ENCODE measurements at regions not wholly inside any gene's neighbourhood (a gene's known extent, or its start where the extent isn't known, plus 50 kb on each side); places are given as distances from the start of the nearest gene placed in this dataset.
"Not testable (repeated sequence)": the region's sequence is repeated elsewhere in the genome, so short reads cannot be mapped to it uniquely, and the experiment has no call there.

DNA sequence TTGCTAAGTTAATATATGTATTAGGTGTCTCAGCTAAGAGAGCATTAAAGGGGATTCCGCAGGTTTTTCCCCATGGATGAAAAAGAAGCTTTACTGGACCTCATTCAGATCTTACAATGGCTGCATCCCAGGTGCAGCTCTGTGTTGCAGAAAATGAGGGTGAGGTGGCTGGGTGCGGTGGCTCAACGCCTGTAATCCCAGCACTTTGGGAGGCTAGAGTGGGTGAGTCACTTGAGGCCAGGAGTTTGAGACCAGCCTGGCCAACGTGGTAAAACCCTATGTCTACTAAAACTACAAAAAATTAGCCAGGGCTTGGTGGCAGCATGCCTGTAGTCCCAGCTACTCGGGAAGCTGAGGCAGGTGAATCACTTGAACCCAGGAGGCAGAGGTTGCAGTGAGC, 58.5 kb upstream of the MORC3 start:
- ChIA-PET CTCF (interaction anchor here (0.6 kb wide), 1 partner anchor 58 kb away, joined by 3 read pairs; no protein-coding TSS in a partner anchor), POLR2A (ENCODE audit: low non-redundant PET) (no interaction called here)
- H3K27me3 ChIP-seq (replicated peaks; ENCODE audit: insufficient read depth, low read depth, low read length, poor library complexity) = no peaks in the 10 kb centered on the region
- H3K9me3 ChIP-seq (ENCODE audit: low read depth, low read length, poor library complexity, severe bottlenecking) = no peaks in the 10 kb centered on the region
- no TSS peak for BruUV-seq (replicated peaks)
- no peaks in the 10 kb centered on the region for H3K36me3 ChIP-seq (ENCODE audit: insufficient read depth, low read length, poor library complexity, severe bottlenecking)
- no peak overlapping the region for H3K27ac ChIP-seq (ENCODE audit: low read depth, low read length, poor library complexity, severe bottlenecking)
- TF ChIP-seq EZH2 (IDR thresholded peaks at IDR 0.05; ENCODE audit: borderline replicate concordance, low read depth, low read length, poor library complexity, severe bottlenecking) = no peak
- TF ChIP-seq, protein P1, sequence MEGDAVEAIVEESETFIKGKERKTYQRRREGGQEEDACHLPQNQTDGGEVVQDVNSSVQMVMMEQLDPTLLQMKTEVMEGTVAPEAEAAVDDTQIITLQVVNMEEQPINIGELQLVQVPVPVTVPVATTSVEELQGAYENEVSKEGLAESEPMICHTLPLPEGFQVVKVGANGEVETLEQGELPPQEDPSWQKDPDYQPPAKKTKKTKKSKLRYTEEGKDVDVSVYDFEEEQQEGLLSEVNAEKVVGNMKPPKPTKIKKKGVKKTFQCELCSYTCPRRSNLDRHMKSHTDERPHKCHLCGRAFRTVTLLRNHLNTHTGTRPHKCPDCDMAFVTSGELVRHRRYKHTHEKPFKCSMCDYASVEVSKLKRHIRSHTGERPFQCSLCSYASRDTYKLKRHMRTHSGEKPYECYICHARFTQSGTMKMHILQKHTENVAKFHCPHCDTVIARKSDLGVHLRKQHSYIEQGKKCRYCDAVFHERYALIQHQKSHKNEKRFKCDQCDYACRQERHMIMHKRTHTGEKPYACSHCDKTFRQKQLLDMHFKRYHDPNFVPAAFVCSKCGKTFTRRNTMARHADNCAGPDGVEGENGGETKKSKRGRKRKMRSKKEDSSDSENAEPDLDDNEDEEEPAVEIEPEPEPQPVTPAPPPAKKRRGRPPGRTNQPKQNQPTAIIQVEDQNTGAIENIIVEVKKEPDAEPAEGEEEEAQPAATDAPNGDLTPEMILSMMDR (conservative IDR thresholded peaks at IDR 0.05; ENCODE audit: low read depth, low read length) = no peak
- intact Hi-C loops (cut with micrococcal nuclease; ENCODE audit: unreplicated experiment) = no loop called here
- DNase-seq (ENCODE audit: low spot score) = no peak
- H3K4me3 ChIP-seq (ENCODE audit: low read depth, low read length, poor library complexity, severe bottlenecking) = no peak overlapping the region
- no peaks in the 10 kb centered on the region for H3K4me1 ChIP-seq (ENCODE audit: insufficient read depth, low read length, poor library complexity, severe bottlenecking)

DNA sequence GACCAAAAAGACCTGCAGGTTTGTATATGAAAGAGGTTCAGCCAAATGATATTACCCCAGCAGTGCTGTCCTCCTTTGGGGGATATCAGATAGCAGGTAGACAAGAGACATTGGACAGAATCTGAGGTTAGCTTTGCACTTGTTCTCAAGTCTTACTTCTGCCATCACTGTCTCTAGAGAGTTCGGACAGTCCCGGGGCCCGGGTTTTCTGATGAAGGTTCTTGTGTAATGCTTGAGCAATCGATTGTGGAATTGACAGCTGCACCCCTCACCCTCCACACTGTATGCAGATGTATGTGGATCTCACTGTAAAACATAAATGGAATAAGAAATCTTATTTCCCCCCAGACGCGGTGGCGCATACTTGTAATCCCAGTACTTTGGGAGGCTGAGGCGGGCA, 56.2 kb upstream of the MORC3 start:
- DNase-seq (ENCODE audit: low spot score) = no peak
- Histone ChIP-seq H3K4me1 (ENCODE audit: insufficient read depth, low read length, poor library complexity, severe bottlenecking) (no peaks in the 10 kb centered on the region), H3K9me3 (ENCODE audit: low read depth, low read length, poor library complexity, severe bottlenecking) (no peaks in the 10 kb centered on the region), H3K27me3 (replicated peaks; ENCODE audit: insufficient read depth, low read depth, low read length, poor library complexity) (no peaks in the 10 kb centered on the region), H3K36me3 (ENCODE audit: insufficient read depth, low read length, poor library complexity, severe bottlenecking) (no peaks in the 10 kb centered on the region), H3K4me3 (ENCODE audit: low read depth, low read length, poor library complexity, severe bottlenecking) (no peak overlapping the region), H3K27ac (ENCODE audit: low read depth, low read length, poor library complexity, severe bottlenecking) (no peak overlapping the region)
- CTCF ChIA-PET = interaction anchor here (0.6 kb wide), 1 partner anchor 159 kb away, joined by 3 read pairs; no protein-coding TSS in a partner anchor
- BruUV-seq (replicated peaks) = no TSS peak
- POLR2A ChIA-PET (ENCODE audit: low non-redundant PET) = no interaction called here
- intact Hi-C loops (cut with micrococcal nuclease; ENCODE audit: unreplicated experiment) = no loop called here
- TF ChIP-seq EZH2 (IDR thresholded peaks at IDR 0.05; ENCODE audit: borderline replicate concordance, low read depth, low read length, poor library complexity, severe bottlenecking) = no peak
- TF ChIP-seq, protein P1 (conservative IDR thresholded peaks at IDR 0.05; ENCODE audit: low read depth, low read length) = no peak

DNA sequence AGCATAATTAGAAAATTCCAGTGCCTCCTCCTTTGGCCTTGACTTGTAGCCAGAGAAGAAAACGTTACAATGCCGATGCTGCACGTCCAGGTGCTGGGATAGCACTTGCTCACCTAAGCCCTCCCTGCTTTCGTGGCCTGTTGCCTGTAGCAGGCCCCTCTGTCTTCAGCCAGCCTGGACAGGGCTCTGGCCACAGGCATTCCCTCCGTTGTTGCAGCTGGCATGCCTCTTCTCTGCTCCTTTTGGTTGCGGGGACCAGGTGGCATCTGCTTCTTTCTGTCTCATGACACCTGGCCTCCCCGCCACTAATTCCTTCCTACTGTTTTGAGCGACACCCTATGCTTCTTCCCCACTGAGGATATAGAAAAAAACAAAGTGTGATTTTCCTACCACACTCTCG, 54.6 kb upstream of the MORC3 start:
- H3K9me3 ChIP-seq (ENCODE audit: low read depth, low read length, poor library complexity, severe bottlenecking) = no peaks in the 10 kb centered on the region
- H3K27me3 ChIP-seq (replicated peaks; ENCODE audit: insufficient read depth, low read depth, low read length, poor library complexity) = no peaks in the 10 kb centered on the region
- DNase-seq (ENCODE audit: low spot score) = no peak
- ChIA-PET CTCF (no interaction called here), POLR2A (ENCODE audit: low non-redundant PET) (no interaction called here)
- no TSS peak for BruUV-seq (replicated peaks)
- H3K4me3 ChIP-seq (ENCODE audit: low read depth, low read length, poor library complexity, severe bottlenecking) = no peak overlapping the region
- no peak overlapping the region for H3K27ac ChIP-seq (ENCODE audit: low read depth, low read length, poor library complexity, severe bottlenecking)
- intact Hi-C loops (cut with micrococcal nuclease; ENCODE audit: unreplicated experiment) = no loop called here
- no peaks in the 10 kb centered on the region for H3K4me1 ChIP-seq (ENCODE audit: insufficient read depth, low read length, poor library complexity, severe bottlenecking)
- TF ChIP-seq, protein P1 (conservative IDR thresholded peaks at IDR 0.05; ENCODE audit: low read depth, low read length) = no peak
- TF ChIP-seq EZH2 (IDR thresholded peaks at IDR 0.05; ENCODE audit: borderline replicate concordance, low read depth, low read length, poor library complexity, severe bottlenecking) = no peak
- no peaks in the 10 kb centered on the region for H3K36me3 ChIP-seq (ENCODE audit: insufficient read depth, low read length, poor library complexity, severe bottlenecking)

DNA sequence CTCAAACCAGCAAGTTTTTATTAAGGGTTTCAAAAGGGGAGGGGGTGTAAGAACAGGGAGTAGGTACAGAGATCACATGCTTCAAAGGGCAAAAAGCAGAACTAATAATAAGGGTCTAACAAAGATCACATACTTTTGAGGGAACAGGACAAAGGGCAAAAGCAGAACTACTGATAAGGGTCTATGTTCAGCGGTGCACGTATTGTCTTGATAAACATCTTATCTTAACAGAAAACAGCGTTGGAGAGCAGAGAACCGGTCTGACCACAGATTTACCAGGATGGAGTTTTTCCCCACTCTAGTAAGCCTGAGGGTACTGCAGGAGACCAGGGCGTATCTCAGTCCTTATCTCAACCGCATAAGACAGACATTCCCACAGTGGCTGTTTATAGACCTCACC, 52.2 kb upstream of the MORC3 start:
- CTCF ChIA-PET; BruUV-seq (replicated peaks); H3K27ac ChIP-seq (ENCODE audit: low read depth, low read length, poor library complexity, severe bottlenecking); H3K4me3 ChIP-seq (ENCODE audit: low read depth, low read length, poor library complexity, severe bottlenecking); POLR2A ChIA-PET (ENCODE audit: low non-redundant PET); DNase-seq (ENCODE audit: low spot score); H3K27me3 ChIP-seq (replicated peaks; ENCODE audit: insufficient read depth, low read depth, low read length, poor library complexity); H3K4me1 ChIP-seq (ENCODE audit: insufficient read depth, low read length, poor library complexity, severe bottlenecking); H3K9me3 ChIP-seq (ENCODE audit: low read depth, low read length, poor library complexity, severe bottlenecking); intact Hi-C loops (cut with micrococcal nuclease; ENCODE audit: unreplicated experiment); H3K36me3 ChIP-seq (ENCODE audit: insufficient read depth, low read length, poor library complexity, severe bottlenecking): not testable (repeated sequence)

DNA sequence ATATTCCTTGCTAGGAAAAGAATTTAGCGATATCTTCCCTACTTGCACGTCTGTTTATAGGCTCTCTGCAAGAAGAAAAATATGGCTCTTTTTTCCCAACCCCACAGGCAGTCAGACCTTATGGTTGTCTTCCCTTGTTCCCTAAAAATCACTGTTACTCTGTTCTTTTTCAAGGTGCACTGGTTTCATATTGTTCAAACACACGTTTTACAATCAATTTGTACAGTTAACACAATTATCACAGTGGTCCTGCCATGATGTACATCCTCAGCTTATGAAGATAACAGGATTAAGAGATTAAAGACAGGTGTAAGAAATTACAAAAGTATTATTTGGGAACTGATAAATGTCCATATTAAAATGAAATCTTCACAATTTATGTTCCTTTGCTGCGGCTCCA, 51.7 kb upstream of the MORC3 start:
- H3K9me3 ChIP-seq (ENCODE audit: low read depth, low read length, poor library complexity, severe bottlenecking); H3K27ac ChIP-seq (ENCODE audit: low read depth, low read length, poor library complexity, severe bottlenecking); DNase-seq (ENCODE audit: low spot score); intact Hi-C loops (cut with micrococcal nuclease; ENCODE audit: unreplicated experiment); CTCF ChIA-PET; BruUV-seq (replicated peaks); H3K4me3 ChIP-seq (ENCODE audit: low read depth, low read length, poor library complexity, severe bottlenecking); H3K36me3 ChIP-seq (ENCODE audit: insufficient read depth, low read length, poor library complexity, severe bottlenecking); H3K4me1 ChIP-seq (ENCODE audit: insufficient read depth, low read length, poor library complexity, severe bottlenecking); H3K27me3 ChIP-seq (replicated peaks; ENCODE audit: insufficient read depth, low read depth, low read length, poor library complexity): not testable (repeated sequence)
- POLR2A ChIA-PET (ENCODE audit: low non-redundant PET) = interaction anchor here (0.6 kb wide), 1 partner anchor 106 kb away, joined by 3 read pairs; no protein-coding TSS in a partner anchor

All from A673 (cell line).